D721Med (cell line): ENCODE measurements at regions not wholly inside any gene's neighbourhood (a gene's known extent, or its start where the extent isn't known, plus 50 kb on each side); places are given as distances from the start of the nearest gene placed in this dataset.

Source experiments
- DNase-seq: peaks from one replicate; pipeline ENCODE4 v3.0.0; 2011; ENCODE audit warnings: low spot score; ENCODE audit not compliant: insufficient read length
- FAIRE-seq: peaks from 2 replicates; lab custom pipeline; 2011; peaks lifted over from hg19 to GRCh38; lab: Jason Lieb, UNC
- CTCF ChIP-seq: IDR thresholded peaks from 2 replicates; pipeline ENCODE4 v1.5.1; 2012; ENCODE audit warnings: mild to moderate bottlenecking, control low read depth; ENCODE audit not compliant: insufficient read depth; ENCODE audit errors: missing control alignments

- no peak for TF ChIP-seq CTCF
- DNase-seq = no peak
- no peak for FAIRE-seq
Measured at GRCh38 chr14:38794677-38795076, 308.4 kb downstream of the SEC23A start.

DNA sequence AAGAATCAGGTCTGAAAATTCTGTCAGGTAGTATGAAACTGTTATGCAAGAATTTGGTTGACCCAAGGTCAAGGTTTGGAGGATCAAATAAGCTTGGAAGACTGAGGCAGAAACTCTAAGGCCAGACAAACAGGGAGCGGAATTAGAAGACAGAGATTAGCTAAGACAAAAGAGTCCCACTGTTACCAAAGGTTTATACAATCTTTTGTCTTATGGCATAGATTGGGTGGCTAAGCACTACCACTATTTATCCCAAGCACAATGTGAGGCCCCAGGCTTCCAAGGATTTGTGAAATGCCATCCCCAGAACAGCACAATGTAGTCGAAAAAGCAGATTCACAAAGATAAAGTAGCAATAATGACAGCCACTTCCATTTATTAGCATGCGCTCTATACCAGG lies 311.2 kb downstream of the SEC23A start:
- no peak for TF ChIP-seq CTCF
- DNase-seq (no peak), FAIRE-seq (no peak)

DNA sequence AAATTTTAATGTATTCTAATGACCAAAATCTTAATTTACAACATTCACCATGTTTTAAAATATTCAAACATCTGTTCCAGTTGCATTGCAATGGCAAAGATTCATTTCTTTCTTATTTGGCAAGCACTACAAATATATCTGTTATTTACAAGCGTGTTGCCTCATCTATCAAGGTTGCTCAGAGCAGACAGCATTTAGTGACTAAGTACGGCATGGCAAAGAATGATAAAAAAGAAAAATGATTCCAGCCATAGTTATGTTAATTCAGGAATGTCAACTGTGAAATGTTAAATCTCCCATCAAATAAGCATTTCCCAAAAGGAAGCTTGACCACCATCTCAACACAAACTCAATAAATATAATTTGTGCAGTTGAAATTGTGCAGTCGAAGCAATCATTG lies 312.1 kb downstream of the SEC23A start:
- no peak for DNase-seq
- no peak for TF ChIP-seq CTCF
- no peak for FAIRE-seq

- FAIRE-seq (no peak), DNase-seq (no peak)
- TF ChIP-seq CTCF = no peak
Measured at GRCh38 chr14:38789805-38790204, 313.2 kb downstream of the SEC23A start.

DNA sequence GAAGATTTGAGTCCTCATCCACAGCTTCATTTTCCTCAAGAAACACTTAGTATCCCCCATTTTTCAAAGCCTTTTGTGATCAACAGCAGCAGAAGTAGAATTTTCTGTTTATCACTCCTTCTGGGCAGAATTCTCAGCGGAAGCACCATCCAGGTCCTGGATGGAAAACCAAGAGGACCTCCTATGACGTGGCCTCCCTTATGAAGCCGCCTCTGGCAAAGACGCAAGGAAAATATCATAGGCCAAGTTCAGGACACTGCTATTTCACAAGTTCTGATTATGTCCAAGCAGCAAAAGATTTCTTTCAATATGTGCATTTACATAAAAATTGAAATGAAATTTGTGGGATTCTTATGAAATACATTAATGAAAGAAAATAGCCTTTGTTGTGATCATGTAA lies 315.0 kb downstream of the SEC23A start:
- FAIRE-seq (no peak), DNase-seq (no peak)
- TF ChIP-seq CTCF = no peak

GRCh38 chr14:38786921-38787320 lies 316.1 kb downstream of the SEC23A start:
- no peak for DNase-seq
- FAIRE-seq = no peak
- no peak for TF ChIP-seq CTCF

DNA sequence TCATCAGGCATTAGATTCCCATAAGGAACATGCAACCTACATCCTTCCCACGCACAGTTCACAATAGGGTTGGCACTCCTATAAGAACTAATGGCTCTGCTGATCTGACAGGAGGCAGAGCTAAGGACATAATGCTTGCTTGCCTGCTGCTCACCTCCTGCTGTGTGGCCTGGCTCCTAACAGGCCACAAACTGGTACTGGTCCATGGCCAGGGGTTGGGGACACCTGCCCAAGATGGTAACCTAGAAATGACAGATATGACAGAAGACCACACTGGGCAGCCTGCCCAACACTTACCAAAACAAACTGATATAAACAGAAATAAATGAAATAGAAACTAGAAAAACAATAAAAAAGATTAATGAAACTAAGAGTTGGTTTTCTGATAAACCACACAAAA lies 325.6 kb downstream of the SEC23A start:
- TF ChIP-seq CTCF = no peak
- DNase-seq = no peak
- FAIRE-seq = no peak
